LNCaP clone FGC (cell line): ENCODE measurements at regions not wholly inside any gene's neighbourhood (a gene's known extent, or its start where the extent isn't known, plus 50 kb on each side); places are given as distances from the start of the nearest gene placed in this dataset.

Experiments
- DNase-seq: peaks from one replicate; pipeline ENCODE4 v3.0.0-alpha.2; 2011; ENCODE audit warnings: low read depth
- H3K4me3 ChIP-seq: 2 replicates; pipeline ENCODE4 v1.5.1; 2011; ENCODE audit warnings: mild to moderate bottlenecking, low read depth, low read length, control low read depth
- TF ChIP-seq, protein P1 (sequence below): IDR thresholded peaks from 2 replicates; pipeline ENCODE4 v1.5.1; 2012; ENCODE audit warnings: mild to moderate bottlenecking; ENCODE audit not compliant: control insufficient read depth, insufficient read depth; ENCODE audit errors: extremely low read depth

DNA sequence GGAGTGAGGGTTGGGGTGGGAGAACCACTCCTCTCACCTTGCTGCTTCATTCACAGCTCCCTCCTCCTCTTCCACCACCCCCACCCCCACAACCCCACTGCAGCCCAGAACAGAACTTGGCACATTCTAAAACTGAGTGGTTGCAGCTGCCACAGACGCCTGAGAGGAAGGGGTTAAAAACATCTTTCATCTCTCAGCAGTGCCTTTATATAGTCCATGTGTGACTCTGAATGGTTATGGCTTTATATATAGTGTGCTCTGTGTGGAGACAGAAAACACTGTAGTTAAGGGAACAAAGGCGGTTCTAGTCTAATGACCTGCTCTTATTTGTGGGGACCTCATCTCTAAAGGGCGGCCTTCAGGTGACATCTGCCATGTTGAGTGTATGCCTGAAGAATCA lies 144.8 kb downstream of the BCOR start:
- TF ChIP-seq, protein P1, sequence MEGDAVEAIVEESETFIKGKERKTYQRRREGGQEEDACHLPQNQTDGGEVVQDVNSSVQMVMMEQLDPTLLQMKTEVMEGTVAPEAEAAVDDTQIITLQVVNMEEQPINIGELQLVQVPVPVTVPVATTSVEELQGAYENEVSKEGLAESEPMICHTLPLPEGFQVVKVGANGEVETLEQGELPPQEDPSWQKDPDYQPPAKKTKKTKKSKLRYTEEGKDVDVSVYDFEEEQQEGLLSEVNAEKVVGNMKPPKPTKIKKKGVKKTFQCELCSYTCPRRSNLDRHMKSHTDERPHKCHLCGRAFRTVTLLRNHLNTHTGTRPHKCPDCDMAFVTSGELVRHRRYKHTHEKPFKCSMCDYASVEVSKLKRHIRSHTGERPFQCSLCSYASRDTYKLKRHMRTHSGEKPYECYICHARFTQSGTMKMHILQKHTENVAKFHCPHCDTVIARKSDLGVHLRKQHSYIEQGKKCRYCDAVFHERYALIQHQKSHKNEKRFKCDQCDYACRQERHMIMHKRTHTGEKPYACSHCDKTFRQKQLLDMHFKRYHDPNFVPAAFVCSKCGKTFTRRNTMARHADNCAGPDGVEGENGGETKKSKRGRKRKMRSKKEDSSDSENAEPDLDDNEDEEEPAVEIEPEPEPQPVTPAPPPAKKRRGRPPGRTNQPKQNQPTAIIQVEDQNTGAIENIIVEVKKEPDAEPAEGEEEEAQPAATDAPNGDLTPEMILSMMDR = no peak
- no peak overlapping the region for H3K4me3 ChIP-seq
- DNase-seq = no peak

- DNase-seq = peak; percentile 87
- TF ChIP-seq, protein P1 = no peak
- no peak overlapping the region for H3K4me3 ChIP-seq
Measured at GRCh38 chrX:39953879-39954278, 143.9 kb downstream of the BCOR start.

DNA sequence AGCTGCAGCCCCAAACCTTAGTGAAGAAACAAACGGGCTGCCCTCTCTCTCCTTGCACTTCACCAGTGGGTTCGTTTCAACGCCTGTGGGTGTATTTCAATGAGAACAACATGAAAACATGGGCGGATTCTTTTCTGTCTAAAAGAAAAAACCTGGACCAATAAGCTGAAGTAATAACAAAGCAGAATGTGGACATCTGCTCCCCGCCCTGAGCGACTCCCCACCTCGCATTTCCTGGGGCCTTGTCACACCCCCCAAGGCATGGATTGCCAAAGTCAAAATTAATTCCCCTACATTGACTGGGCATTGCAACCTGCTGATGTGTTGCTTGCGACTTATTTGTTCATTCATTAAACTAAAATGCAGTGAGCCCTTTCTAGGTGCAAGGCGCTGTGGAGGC lies 142.9 kb downstream of the BCOR start:
- no peak overlapping the region for H3K4me3 ChIP-seq
- DNase-seq = no peak
- TF ChIP-seq, protein P1 = no peak

DNA sequence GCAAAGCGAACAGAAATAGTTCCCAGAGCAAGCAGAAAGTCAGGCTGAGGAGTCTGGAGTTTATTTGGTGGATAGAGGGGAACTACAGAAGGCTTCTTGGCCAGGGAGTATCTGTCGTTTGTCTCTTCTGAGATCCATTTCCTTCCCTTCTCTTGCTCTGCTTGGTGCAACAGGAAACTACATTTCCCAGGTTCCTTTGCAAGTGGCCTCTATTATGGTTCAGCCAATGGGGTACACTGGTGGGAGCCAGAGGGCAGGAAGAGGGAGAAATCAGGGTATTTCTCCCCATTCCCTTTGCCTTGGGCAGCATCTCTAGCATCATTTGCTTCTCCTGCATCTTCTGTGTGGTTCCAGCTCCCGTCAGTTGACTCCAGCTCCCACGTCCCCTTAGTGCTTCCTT lies 142.1 kb downstream of the BCOR start:
- TF ChIP-seq, protein P1 = no peak
- no peak overlapping the region for H3K4me3 ChIP-seq
- no peak for DNase-seq

- no peak for DNase-seq
- H3K4me3 ChIP-seq = no peak overlapping the region
- TF ChIP-seq, protein P1 = no peak
Measured at GRCh38 chrX:39956803-39957394, 140.9 kb downstream of the BCOR start.

DNA sequence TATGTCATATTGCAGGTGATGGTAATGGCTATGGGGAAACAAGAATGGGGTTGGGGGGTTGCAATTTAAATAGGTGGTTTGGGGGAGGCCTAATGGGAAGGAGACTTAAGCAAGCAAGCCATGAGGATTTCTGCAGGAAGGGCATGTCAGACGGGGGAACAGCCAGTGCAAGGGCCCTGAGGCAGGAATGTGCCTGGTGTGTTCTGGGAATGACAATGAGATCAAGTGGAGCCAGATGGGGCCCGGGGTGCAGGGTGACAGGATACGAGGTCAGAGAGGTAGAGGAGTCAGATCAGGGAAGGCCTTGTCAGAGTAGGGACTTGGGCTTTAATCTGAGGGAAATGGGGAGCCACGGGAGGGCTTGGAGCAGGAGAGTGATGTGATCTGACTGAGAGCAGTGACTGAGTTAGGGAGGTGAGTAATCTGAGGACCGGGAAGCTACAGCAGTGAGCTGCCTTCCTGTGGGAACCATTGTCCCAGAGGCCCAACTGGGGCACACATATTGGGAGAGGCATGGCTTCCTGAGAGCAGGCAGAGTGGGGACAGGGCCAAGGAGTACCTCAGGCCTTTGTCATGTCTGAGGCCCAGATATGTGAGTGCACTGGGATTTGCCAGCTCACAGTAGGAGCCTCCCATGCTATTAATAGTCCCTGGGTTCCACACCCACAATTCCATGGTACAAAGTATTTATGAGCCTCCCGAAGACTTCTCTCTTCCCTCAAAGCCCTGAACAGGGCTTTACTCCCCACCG lies 139.8 kb downstream of the BCOR start:
- no peak overlapping the region for H3K4me3 ChIP-seq
- TF ChIP-seq, protein P1 = no peak
- no peak for DNase-seq
